ENCODE measurements at regions not wholly inside any gene's neighbourhood (a gene's known extent, or its start where the extent isn't known, plus 50 kb on each side); places are given as distances from the start of the nearest gene placed in this dataset.

- no peak for DNase-seq
These were observed 57.0 kb upstream of the LMX1B start for GRCh38 chr9:126556560-126557250.

- DNase-seq: peak; percentile 30
These were observed 55.6 kb upstream of the LMX1B start for GRCh38 chr9:126558051-126558665.

DNA sequence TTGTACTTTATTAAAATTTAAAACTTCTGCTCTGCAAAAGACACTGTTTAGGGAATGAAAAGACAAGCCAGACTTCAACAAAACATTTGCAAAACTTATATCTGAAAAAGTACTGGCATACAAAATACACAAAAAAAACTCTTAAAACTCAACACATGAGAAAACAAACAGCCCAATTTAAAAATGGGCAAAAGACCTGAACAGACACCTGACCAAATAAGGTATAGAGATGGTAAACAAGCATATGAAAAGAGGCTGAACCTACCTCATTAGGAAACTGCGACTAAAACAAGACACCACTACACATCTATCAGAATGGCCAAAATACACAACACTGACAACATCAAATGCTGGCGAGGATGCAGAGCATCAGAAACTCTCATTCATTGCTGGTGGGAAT is 54.4 kb upstream of the LMX1B start:
- DNase-seq: no peak

DNA sequence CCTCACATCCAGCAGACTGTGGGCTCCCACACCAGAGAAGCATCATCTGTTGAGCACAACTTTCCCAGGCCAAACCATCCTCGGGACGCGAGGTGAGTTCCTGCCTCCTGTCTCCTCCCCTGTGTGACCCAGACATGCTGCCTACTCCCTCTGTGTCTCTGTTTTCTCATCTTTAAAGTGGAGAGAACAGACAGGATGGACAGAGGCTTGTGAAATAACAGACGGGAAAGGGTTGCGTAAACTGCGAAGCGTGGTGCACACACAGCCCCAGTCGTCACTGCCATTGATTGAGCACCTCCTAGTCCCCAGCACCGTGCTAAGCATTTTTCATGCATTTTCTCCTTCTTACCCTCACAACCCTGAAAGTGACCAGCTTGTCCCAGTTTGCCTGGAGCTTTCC is 52.1 kb upstream of the LMX1B start:
- no peak for DNase-seq

DNA sequence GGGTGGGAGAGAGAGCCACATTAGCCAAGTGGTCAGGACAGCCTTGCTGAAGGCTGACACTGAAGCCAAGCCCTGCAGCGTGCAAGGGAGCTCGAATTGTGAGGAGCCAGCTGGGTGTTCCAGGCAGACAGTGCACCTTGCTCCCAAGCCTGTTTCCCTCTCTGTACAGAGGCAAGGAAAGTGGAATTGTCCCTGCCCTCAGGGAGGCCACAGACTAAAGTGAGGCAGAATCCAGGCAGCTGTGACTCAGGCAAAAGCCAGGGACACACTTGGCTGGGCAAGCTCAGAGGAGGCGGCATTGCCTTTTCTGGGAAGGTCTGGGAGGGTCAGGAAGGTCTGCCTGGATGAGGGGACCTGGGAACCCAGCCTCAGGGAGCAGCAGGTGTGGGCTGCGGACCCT is 50.2 kb upstream of the LMX1B start:
- no peak for DNase-seq

Data from T1000 (cell line).